Neural crest cell (in vitro differentiated cells): ENCODE measurements at regions not wholly inside any gene's neighbourhood (a gene's known extent, or its start where the extent isn't known, plus 50 kb on each side); places are given as distances from the start of the nearest gene placed in this dataset.
A peak's percentile ranks its signal among the peaks of the same experiment; 100 is the strongest.

Experiments
- DNase-seq: peaks from one replicate; pipeline ENCODE4 v3.0.0; 2021; ENCODE audit warnings: low read depth, mixed read lengths, low spot score
- H3K27ac Mint-ChIP-seq: one replicate; pipeline ENCODE4 v1.8.0; 2021; ENCODE audit warnings: mild to moderate bottlenecking, mixed read lengths; ENCODE audit not compliant: unreplicated experiment
- H3K27me3 Mint-ChIP-seq: 2 replicates; pipeline ENCODE4 v1.8.0; 2021; ENCODE audit warnings: low read depth, mild to moderate bottlenecking, mixed read lengths
- H3K36me3 Mint-ChIP-seq: 2 replicates; pipeline ENCODE4 v1.8.0; 2021; ENCODE audit warnings: low read depth, mild to moderate bottlenecking, mixed read lengths
- H3K4me1 Mint-ChIP-seq: 2 replicates; pipeline ENCODE4 v1.8.0; 2021; ENCODE audit warnings: mixed read lengths
- H3K4me3 Mint-ChIP-seq: one replicate; pipeline ENCODE4 v1.8.0; 2021; ENCODE audit warnings: mild to moderate bottlenecking, mixed read lengths
- H3K9me3 Mint-ChIP-seq: 2 replicates; pipeline ENCODE4 v1.8.0; 2021; ENCODE audit warnings: mixed read lengths
- TF ChIP-seq, protein P1 (sequence below): fragments of 200-600 bp; sonication (generic); conservative IDR thresholded peaks from 2 replicates; pipeline ENCODE4 v1.5.0; 2021; ENCODE audit warnings: antibody characterized with exemption, mild to moderate bottlenecking

DNA sequence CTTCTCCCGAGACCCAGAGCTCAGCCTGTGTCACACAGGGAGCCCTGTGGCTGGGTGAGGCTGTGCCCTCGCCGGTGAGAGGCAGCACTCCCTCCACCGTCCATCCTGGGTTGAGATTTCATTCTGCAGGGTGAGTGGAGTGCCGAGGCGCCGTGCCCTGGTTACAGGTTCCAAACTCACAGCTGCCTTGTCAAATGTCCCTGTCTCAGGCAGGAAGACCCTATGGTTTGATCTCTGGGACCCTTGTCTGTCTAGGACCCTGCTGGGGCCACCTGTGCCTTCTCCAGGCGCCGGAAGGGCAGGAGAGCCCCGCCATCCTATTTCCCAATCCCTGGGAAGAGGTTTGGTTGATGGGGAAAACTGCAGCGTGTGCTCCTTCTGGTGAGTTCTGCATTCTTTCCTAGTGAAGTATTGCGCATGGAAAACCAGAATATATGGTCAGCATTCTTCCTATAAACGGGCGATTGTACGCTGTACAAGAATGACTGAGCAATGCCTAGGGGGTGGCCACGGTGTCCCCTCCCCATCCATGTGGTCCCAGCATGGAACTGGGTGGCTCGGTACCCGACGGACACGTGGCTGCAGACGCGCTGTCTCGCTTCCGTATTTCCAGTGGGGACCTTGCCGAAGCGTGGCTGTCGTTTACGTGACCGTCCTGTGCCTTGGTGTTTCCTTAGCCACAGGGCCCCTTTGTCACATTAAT is 95.9 kb upstream of the COL5A1 start:
- Mint-ChIP-seq H3K27me3 (no peaks in the 10 kb centered on the region), H3K4me1 (peaks cover 44% of the 10 kb centered on the region), H3K27ac (peak overlapping the region; percentile 62), H3K9me3 (peaks cover 6% of the 10 kb centered on the region), H3K36me3 (no peaks in the 10 kb centered on the region), H3K4me3 (no peak overlapping the region)
- TF ChIP-seq, protein P1, sequence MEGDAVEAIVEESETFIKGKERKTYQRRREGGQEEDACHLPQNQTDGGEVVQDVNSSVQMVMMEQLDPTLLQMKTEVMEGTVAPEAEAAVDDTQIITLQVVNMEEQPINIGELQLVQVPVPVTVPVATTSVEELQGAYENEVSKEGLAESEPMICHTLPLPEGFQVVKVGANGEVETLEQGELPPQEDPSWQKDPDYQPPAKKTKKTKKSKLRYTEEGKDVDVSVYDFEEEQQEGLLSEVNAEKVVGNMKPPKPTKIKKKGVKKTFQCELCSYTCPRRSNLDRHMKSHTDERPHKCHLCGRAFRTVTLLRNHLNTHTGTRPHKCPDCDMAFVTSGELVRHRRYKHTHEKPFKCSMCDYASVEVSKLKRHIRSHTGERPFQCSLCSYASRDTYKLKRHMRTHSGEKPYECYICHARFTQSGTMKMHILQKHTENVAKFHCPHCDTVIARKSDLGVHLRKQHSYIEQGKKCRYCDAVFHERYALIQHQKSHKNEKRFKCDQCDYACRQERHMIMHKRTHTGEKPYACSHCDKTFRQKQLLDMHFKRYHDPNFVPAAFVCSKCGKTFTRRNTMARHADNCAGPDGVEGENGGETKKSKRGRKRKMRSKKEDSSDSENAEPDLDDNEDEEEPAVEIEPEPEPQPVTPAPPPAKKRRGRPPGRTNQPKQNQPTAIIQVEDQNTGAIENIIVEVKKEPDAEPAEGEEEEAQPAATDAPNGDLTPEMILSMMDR: no peak
- DNase-seq: no peak

DNA sequence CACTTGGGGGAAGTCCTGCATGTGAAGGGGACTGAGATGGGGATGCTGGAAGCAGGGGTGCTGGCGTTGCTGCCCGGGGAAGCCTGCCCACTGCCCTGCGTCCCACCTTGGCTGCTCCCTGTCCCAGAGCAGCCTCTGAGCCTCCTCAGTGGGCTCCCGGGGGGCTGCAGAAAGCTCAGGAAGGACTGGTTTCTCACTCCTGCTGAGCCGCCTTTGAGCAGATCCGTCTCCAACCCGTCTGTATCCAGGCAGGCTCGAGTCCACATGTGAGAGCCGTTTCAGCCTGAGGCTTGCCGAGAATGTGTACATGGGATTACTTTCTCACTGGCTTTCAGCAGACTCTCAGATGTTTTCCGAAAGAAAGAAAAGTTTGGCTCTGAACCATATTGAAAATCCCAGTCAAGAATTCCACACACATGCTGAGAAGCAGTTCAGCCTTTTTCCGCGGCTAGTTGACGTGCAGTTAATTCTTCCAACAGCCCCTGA is 95.3 kb upstream of the COL5A1 start:
- Mint-ChIP-seq H3K9me3 (peaks cover 6% of the 10 kb centered on the region), H3K4me1 (peaks cover 41% of the 10 kb centered on the region), H3K4me3 (no peak overlapping the region), H3K36me3 (no peaks in the 10 kb centered on the region), H3K27ac (peak overlapping the region; percentile 62), H3K27me3 (no peaks in the 10 kb centered on the region)
- TF ChIP-seq, protein P1: no peak
- DNase-seq: no peak

DNA sequence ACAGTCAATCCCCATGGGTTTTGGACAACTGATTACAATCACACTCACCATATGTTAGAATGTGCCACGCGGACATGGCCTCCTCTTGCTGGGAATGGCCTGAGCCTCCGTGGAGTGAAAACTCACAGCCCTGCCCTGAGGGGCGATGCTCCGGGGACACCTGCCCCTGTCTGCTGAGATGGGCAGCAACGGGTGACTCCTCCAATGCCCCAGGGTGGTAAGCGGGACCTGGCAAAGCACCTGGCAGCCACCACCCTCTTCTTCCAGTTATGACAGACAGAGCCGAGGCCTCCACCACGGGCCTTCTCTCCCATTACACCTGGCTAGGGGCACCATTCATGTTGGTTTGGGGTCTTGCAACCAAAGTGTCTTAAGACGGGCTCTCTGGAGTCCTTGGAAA is 94.9 kb upstream of the COL5A1 start:
- Mint-ChIP-seq H3K4me3 (no peak overlapping the region), H3K4me1 (peaks cover 41% of the 10 kb centered on the region), H3K36me3 (no peaks in the 10 kb centered on the region), H3K27ac (no peak overlapping the region), H3K9me3 (peaks cover 5% of the 10 kb centered on the region), H3K27me3 (no peaks in the 10 kb centered on the region)
- DNase-seq: no peak
- TF ChIP-seq, protein P1: no peak

DNA sequence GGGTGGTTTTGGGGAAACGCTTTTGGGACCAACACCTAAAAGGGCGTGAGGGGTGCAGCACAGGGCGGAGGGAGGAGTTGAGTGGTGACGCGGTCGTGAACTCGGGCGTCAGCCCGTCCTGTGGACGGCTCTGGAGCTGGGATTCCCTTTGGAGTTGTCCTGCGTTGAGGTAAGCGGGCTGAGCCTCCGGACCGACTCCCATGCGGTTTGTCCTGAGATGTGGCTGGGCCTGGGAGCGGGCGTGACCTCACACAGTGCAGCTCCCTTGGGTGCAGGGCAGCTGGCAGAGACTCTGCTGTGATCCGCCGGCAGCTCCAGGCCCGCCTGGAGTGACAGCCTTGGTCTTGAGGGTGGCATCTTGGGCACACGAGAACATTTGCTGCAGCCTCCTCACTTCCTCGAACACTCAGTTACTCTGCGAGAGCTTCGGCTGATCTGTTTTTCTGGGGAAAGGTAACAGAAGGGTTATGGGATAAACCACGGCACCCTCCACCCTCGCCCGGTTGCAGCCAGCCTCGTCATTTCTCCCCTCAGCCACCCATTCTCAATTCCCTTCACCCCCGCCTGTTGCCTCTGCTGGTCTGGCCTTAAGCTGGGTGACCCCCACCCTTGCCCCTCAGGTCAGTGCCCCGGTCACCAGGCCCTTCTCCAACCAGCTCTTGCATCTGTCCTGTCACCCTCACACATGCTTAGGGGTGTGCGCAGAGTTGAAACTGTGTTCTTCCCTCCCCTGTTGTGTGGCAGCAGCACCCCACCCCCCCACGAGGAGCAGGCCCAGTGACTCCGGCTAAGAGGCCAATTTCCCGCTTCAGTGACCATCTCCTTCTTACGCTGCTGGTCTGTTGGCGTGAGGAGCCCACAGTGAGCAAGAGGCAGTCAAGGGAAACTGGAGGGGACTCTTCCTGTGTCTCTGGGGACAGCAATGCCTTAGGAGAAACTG is 94.2 kb upstream of the COL5A1 start:
- peak overlapping the region; percentile 43 for H3K27ac Mint-ChIP-seq

DNA sequence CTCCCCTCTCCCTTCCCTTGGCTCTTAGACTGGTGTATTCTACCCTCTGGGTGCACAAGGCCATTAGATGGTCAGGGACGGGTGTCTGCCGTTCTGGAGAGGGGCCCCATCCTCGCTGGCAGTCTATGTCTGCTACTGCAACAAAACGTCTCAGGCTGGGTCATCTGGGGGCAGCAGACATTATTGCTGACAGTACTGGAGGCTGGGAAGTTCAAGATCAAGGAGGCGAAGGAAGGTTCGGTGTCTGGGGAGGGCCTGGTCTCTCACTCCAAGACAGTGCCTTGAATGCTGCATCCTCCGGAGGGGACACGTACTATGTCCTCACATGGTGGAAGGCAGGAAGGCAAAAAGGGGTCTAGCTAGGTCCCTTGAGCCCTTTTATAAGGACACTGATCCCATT is 93.4 kb upstream of the COL5A1 start:
- Mint-ChIP-seq H3K4me1 (peaks cover 41% of the 10 kb centered on the region), H3K36me3 (no peaks in the 10 kb centered on the region), H3K4me3 (no peak overlapping the region), H3K9me3 (peaks cover 4% of the 10 kb centered on the region), H3K27ac (no peak overlapping the region), H3K27me3 (no peaks in the 10 kb centered on the region)
- TF ChIP-seq, protein P1: no peak
- DNase-seq: no peak

More for the DNA sequence above, 94.2 kb upstream of the COL5A1 start:
- Mint-ChIP-seq H3K36me3 (no peaks in the 10 kb centered on the region), H3K4me3 (no peak overlapping the region), H3K4me1 (peaks cover 41% of the 10 kb centered on the region), H3K9me3 (peaks cover 4% of the 10 kb centered on the region), H3K27me3 (no peaks in the 10 kb centered on the region)
- DNase-seq: no peak
- TF ChIP-seq, protein P1: no peak
